ENCODE measurements at regions not wholly inside any gene's neighbourhood (a gene's known extent, or its start where the extent isn't known, plus 50 kb on each side); places are given as distances from the start of the nearest gene placed in this dataset.
A peak's percentile ranks its signal among the peaks of the same experiment; 100 is the strongest.

- Histone ChIP-seq H3K4me1 (ENCODE audit: insufficient read depth, low read length) (0 out of 2 replicates have a peak, but pooled peaks cover 2% of the 10 kb centered on the region), H3K23ac (ENCODE audit: insufficient read length, low read depth, low read length) (no peak overlapping the region), H3K23me2 (ENCODE audit: insufficient read length, low read depth, low read length, poor library complexity, severe bottlenecking) (no peaks in the 10 kb centered on the region), H3K4me2 (ENCODE audit: insufficient read depth, insufficient read length, low read length) (no peak overlapping the region), H2BK12ac (ENCODE audit: insufficient read length, low read depth, low read length) (no peak overlapping the region), H4K8ac (replicated peaks; ENCODE audit: insufficient read length, low read depth, low read length) (no peak overlapping the region), H2BK15ac (ENCODE audit: low read depth, low read length) (no peak overlapping the region), H3K56ac (ENCODE audit: insufficient read length, low read depth, low read length) (no peak overlapping the region), H3K27ac (ENCODE audit: insufficient read length, low read depth, low read length) (no peak overlapping the region), H3K79me1 (ENCODE audit: insufficient read depth, low read depth, low read length, poor library complexity, severe bottlenecking) (no peaks in the 10 kb centered on the region), H2AK5ac (ENCODE audit: insufficient read length, low read length) (no peak overlapping the region), H3K9me3 (ENCODE audit: control insufficient read depth, low read depth, low read length) (no peaks in the 10 kb centered on the region), H3K9ac (ENCODE audit: extremely low read depth, insufficient read length, low read length) (no peak overlapping the region), H2BK20ac (ENCODE audit: low read depth, low read length, poor library complexity, severe bottlenecking) (no peak overlapping the region), H3K79me2 (ENCODE audit: insufficient read depth, low read length) (no peaks in the 10 kb centered on the region), H4K91ac (ENCODE audit: insufficient read length, low read depth, low read length) (no peak overlapping the region), H3K4ac (ENCODE audit: low read depth, low read length) (no peak overlapping the region), H3K14ac (ENCODE audit: insufficient read depth, low read length) (no peak overlapping the region), H2BK5ac (ENCODE audit: insufficient read length, low read length) (no peak overlapping the region), H2BK120ac (ENCODE audit: low read depth, low read length, poor library complexity, severe bottlenecking) (no peak overlapping the region), H3T11ph (ENCODE audit: low read length) (no peak overlapping the region), H3K18ac (ENCODE audit: insufficient read length, low read depth, low read length) (no peak overlapping the region), H4K20me1 (ENCODE audit: control insufficient read depth, insufficient read depth, insufficient read length) (no peaks in the 10 kb centered on the region), H2AFZ (ENCODE audit: low read length) (no peak overlapping the region), H4K5ac (ENCODE audit: insufficient read length, low read depth, low read length) (no peak overlapping the region), H3K27me3 (ENCODE audit: insufficient read depth, low read length) (no peaks in the 10 kb centered on the region)
- WGBS (ENCODE audit: extremely low coverage, insufficient read length, low lambda C conversion rate), result no CpG with 5 or more reads among the region's 3 CpGs
- 0 out of 7 replicates have a peak overlapping the region, but pooled peaks of 1 of the 3 experiments have one; percentile 31 for H3K27ac Mint-ChIP-seq
- no peaks in the 10 kb centered on the region for H3K9me3 Mint-ChIP-seq
- no peak overlapping the region for H3K4me3 Mint-ChIP-seq
- DNase-seq, result no peak
- H3K27me3 Mint-ChIP-seq (ENCODE audit: low read depth), result peaks cover 4% of the 10 kb centered on the region; the same call in 1 of the 2 replicates
- TF ChIP-seq CTCF (conservative IDR thresholded peaks at IDR 0.05), result no peak
- no peaks in the 10 kb centered on the region for H3K36me3 Mint-ChIP-seq (ENCODE audit: insufficient read depth in 1 of 3, low read depth in 3 of 3)
- peaks cover 20 to 29% of the 10 kb centered on the region in 2 experiments for H3K4me1 Mint-ChIP-seq
Measured at GRCh38 chr18:49731860-49732311, 81.4 kb downstream of the ACAA2 start.
